ENCODE measurements at regions not wholly inside any gene's neighbourhood (a gene's known extent, or its start where the extent isn't known, plus 50 kb on each side); places are given as distances from the start of the nearest gene placed in this dataset.
"Not testable (repeated sequence)": the region's sequence is repeated elsewhere in the genome, so short reads cannot be mapped to it uniquely, and the experiment has no call there.

- no peaks in the 10 kb centered on the region for H3K27me3 ChIP-seq (replicated peaks; ENCODE audit: control insufficient read depth, insufficient read depth, low read length, poor library complexity, severe bottlenecking)
- no peak overlapping the region for H3K4me3 ChIP-seq (ENCODE audit: insufficient read depth, low read depth, low read length, poor library complexity, severe bottlenecking)
- no peaks in the 10 kb centered on the region for H3K4me1 ChIP-seq (ENCODE audit: control insufficient read depth, insufficient read depth, low read length, poor library complexity, severe bottlenecking)
- H3K36me3 ChIP-seq (ENCODE audit: control insufficient read depth, insufficient read depth, low read length), result no peaks in the 10 kb centered on the region
- no peak for DNase-seq
- no peak overlapping the region for H3K27ac ChIP-seq (ENCODE audit: insufficient read depth, low read length, poor library complexity, severe bottlenecking)
- peaks cover 6% of the 10 kb centered on the region for H3K9me3 ChIP-seq (ENCODE audit: control insufficient read depth, low read length)
Measured at GRCh38 chr2:175792199-175792598, 209.9 kb downstream of the LNPK start.

- Histone ChIP-seq H3K4me3 (ENCODE audit: insufficient read depth, low read depth, low read length, poor library complexity, severe bottlenecking) (no peak overlapping the region), H3K9me3 (ENCODE audit: control insufficient read depth, low read length) (no peaks in the 10 kb centered on the region), H3K27me3 (replicated peaks; ENCODE audit: control insufficient read depth, insufficient read depth, low read length, poor library complexity, severe bottlenecking) (no peaks in the 10 kb centered on the region), H3K4me1 (ENCODE audit: control insufficient read depth, insufficient read depth, low read length, poor library complexity, severe bottlenecking) (no peaks in the 10 kb centered on the region), H3K36me3 (ENCODE audit: control insufficient read depth, insufficient read depth, low read length) (no peaks in the 10 kb centered on the region), H3K27ac (ENCODE audit: insufficient read depth, low read length, poor library complexity, severe bottlenecking) (no peak overlapping the region)
- DNase-seq, result no peak
Measured at GRCh38 chr2:175786471-175787124, 215.5 kb downstream of the LNPK start.

GRCh38 chr2:175777337-175777736 lies 224.7 kb downstream of the LNPK start:
- H3K27ac ChIP-seq (ENCODE audit: insufficient read depth, low read length, poor library complexity, severe bottlenecking); DNase-seq; H3K4me1 ChIP-seq (ENCODE audit: control insufficient read depth, insufficient read depth, low read length, poor library complexity, severe bottlenecking); H3K36me3 ChIP-seq (ENCODE audit: control insufficient read depth, insufficient read depth, low read length); H3K27me3 ChIP-seq (replicated peaks; ENCODE audit: control insufficient read depth, insufficient read depth, low read length, poor library complexity, severe bottlenecking); H3K4me3 ChIP-seq (ENCODE audit: insufficient read depth, low read depth, low read length, poor library complexity, severe bottlenecking); H3K9me3 ChIP-seq (ENCODE audit: control insufficient read depth, low read length): not testable (repeated sequence)

DNA sequence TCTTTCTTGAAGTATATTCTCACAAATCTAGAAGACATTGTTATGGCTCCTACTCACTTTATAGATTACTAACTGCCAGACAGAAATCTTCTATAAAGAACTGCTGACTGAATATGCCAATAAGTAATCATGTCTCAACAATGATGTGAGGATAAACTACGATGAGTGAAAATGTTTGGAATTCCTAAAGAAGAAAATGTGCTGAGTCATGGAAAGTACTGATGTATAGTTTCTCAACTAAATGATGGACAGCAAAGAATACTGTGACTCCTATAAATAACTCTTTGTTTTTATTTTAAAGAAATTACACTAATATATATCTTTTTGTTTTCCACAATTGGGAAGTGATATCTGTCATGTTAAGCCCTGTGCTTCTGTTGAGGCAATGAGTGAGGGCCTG lies 232.9 kb downstream of the LNPK start:
- Histone ChIP-seq H3K27me3 (replicated peaks; ENCODE audit: control insufficient read depth, insufficient read depth, low read length, poor library complexity, severe bottlenecking) (no peaks in the 10 kb centered on the region), H3K27ac (ENCODE audit: insufficient read depth, low read length, poor library complexity, severe bottlenecking) (no peak overlapping the region), H3K36me3 (ENCODE audit: control insufficient read depth, insufficient read depth, low read length) (no peaks in the 10 kb centered on the region), H3K9me3 (ENCODE audit: control insufficient read depth, low read length) (no peaks in the 10 kb centered on the region), H3K4me3 (ENCODE audit: insufficient read depth, low read depth, low read length, poor library complexity, severe bottlenecking) (no peak overlapping the region), H3K4me1 (ENCODE audit: control insufficient read depth, insufficient read depth, low read length, poor library complexity, severe bottlenecking) (no peaks in the 10 kb centered on the region)
- DNase-seq, result no peak

GRCh38 chr2:175766880-175767279 lies 235.2 kb downstream of the LNPK start:
- Histone ChIP-seq H3K9me3 (ENCODE audit: control insufficient read depth, low read length) (no peaks in the 10 kb centered on the region), H3K27ac (ENCODE audit: insufficient read depth, low read length, poor library complexity, severe bottlenecking) (no peak overlapping the region)

GRCh38 chr2:175755656-175756386 lies 246.2 kb downstream of the LNPK start:
- Histone ChIP-seq H3K27ac (ENCODE audit: insufficient read depth, low read length, poor library complexity, severe bottlenecking) (no peak overlapping the region), H3K27me3 (replicated peaks; ENCODE audit: control insufficient read depth, insufficient read depth, low read length, poor library complexity, severe bottlenecking) (no peaks in the 10 kb centered on the region), H3K4me3 (ENCODE audit: insufficient read depth, low read depth, low read length, poor library complexity, severe bottlenecking) (no peak overlapping the region), H3K36me3 (ENCODE audit: control insufficient read depth, insufficient read depth, low read length) (no peaks in the 10 kb centered on the region), H3K4me1 (ENCODE audit: control insufficient read depth, insufficient read depth, low read length, poor library complexity, severe bottlenecking) (no peaks in the 10 kb centered on the region), H3K9me3 (ENCODE audit: control insufficient read depth, low read length) (no peaks in the 10 kb centered on the region)
- no peak for DNase-seq

More at GRCh38 chr2:175766880-175767279, 235.2 kb downstream of the LNPK start:
- no peaks in the 10 kb centered on the region for H3K36me3 ChIP-seq (ENCODE audit: control insufficient read depth, insufficient read depth, low read length)
- no peak overlapping the region for H3K4me3 ChIP-seq (ENCODE audit: insufficient read depth, low read depth, low read length, poor library complexity, severe bottlenecking)
- DNase-seq, result no peak
- no peaks in the 10 kb centered on the region for H3K4me1 ChIP-seq (ENCODE audit: control insufficient read depth, insufficient read depth, low read length, poor library complexity, severe bottlenecking)
- no peaks in the 10 kb centered on the region for H3K27me3 ChIP-seq (replicated peaks; ENCODE audit: control insufficient read depth, insufficient read depth, low read length, poor library complexity, severe bottlenecking)

DNA sequence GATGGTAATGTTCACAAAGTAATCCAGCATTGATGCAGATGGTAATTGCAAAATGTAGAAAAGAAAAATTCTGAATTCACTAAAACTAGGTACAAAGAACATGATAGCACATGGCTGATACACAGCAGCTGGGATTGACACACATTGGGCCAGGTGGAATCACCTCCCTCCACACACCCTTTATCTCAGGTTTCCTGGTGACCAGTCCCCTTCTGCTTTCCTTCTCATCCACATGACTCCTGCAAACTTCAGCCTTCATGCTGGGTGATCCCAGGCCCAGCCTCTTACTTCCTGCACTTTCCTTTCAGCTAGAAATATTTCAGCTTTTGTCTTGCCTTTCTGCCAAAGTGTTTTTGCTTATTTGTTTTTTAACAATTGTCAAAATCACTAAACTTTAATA lies 246.9 kb downstream of the LNPK start:
- Histone ChIP-seq H3K9me3 (ENCODE audit: control insufficient read depth, low read length) (no peaks in the 10 kb centered on the region), H3K27me3 (replicated peaks; ENCODE audit: control insufficient read depth, insufficient read depth, low read length, poor library complexity, severe bottlenecking) (no peaks in the 10 kb centered on the region), H3K4me1 (ENCODE audit: control insufficient read depth, insufficient read depth, low read length, poor library complexity, severe bottlenecking) (no peaks in the 10 kb centered on the region), H3K36me3 (ENCODE audit: control insufficient read depth, insufficient read depth, low read length) (no peaks in the 10 kb centered on the region), H3K27ac (ENCODE audit: insufficient read depth, low read length, poor library complexity, severe bottlenecking) (no peak overlapping the region), H3K4me3 (ENCODE audit: insufficient read depth, low read depth, low read length, poor library complexity, severe bottlenecking) (no peak overlapping the region)
- no peak for DNase-seq

- Histone ChIP-seq H3K4me1 (ENCODE audit: control insufficient read depth, insufficient read depth, low read length, poor library complexity, severe bottlenecking) (no peaks in the 10 kb centered on the region), H3K9me3 (ENCODE audit: control insufficient read depth, low read length) (no peaks in the 10 kb centered on the region), H3K27ac (ENCODE audit: insufficient read depth, low read length, poor library complexity, severe bottlenecking) (no peak overlapping the region), H3K27me3 (replicated peaks; ENCODE audit: control insufficient read depth, insufficient read depth, low read length, poor library complexity, severe bottlenecking) (no peaks in the 10 kb centered on the region), H3K36me3 (ENCODE audit: control insufficient read depth, insufficient read depth, low read length) (no peaks in the 10 kb centered on the region), H3K4me3 (ENCODE audit: insufficient read depth, low read depth, low read length, poor library complexity, severe bottlenecking) (no peak overlapping the region)
- no peak for DNase-seq
Measured at GRCh38 chr2:175750195-175750594, 251.9 kb downstream of the LNPK start.

GRCh38 chr2:175745911-175746310 lies 256.2 kb downstream of the LNPK start:
- H3K4me1 ChIP-seq (ENCODE audit: control insufficient read depth, insufficient read depth, low read length, poor library complexity, severe bottlenecking), result no peaks in the 10 kb centered on the region
- H3K27me3 ChIP-seq (replicated peaks; ENCODE audit: control insufficient read depth, insufficient read depth, low read length, poor library complexity, severe bottlenecking), result no peaks in the 10 kb centered on the region
- H3K9me3 ChIP-seq (ENCODE audit: control insufficient read depth, low read length), result no peaks in the 10 kb centered on the region
- H3K4me3 ChIP-seq (ENCODE audit: insufficient read depth, low read depth, low read length, poor library complexity, severe bottlenecking), result no peak overlapping the region
- H3K36me3 ChIP-seq (ENCODE audit: control insufficient read depth, insufficient read depth, low read length), result no peaks in the 10 kb centered on the region
- no peak for DNase-seq
- H3K27ac ChIP-seq (ENCODE audit: insufficient read depth, low read length, poor library complexity, severe bottlenecking), result no peak overlapping the region

- Histone ChIP-seq H3K4me3 (ENCODE audit: insufficient read depth, low read depth, low read length, poor library complexity, severe bottlenecking) (no peak overlapping the region), H3K27ac (ENCODE audit: insufficient read depth, low read length, poor library complexity, severe bottlenecking) (no peak overlapping the region), H3K9me3 (ENCODE audit: control insufficient read depth, low read length) (no peaks in the 10 kb centered on the region), H3K36me3 (ENCODE audit: control insufficient read depth, insufficient read depth, low read length) (no peaks in the 10 kb centered on the region), H3K4me1 (ENCODE audit: control insufficient read depth, insufficient read depth, low read length, poor library complexity, severe bottlenecking) (no peaks in the 10 kb centered on the region), H3K27me3 (replicated peaks; ENCODE audit: control insufficient read depth, insufficient read depth, low read length, poor library complexity, severe bottlenecking) (no peaks in the 10 kb centered on the region)
- DNase-seq, result no peak
Measured at GRCh38 chr2:175744000-175744399, 258.1 kb downstream of the LNPK start.
